Mesenchymal stem cell (in vitro differentiated cells and primary cell): ENCODE measurements at regions not wholly inside any gene's neighbourhood (a gene's known extent, or its start where the extent isn't known, plus 50 kb on each side); places are given as distances from the start of the nearest gene placed in this dataset.
A peak's percentile ranks its signal among the peaks of the same experiment; 100 is the strongest.
"Not testable (repeated sequence)": the region's sequence is repeated elsewhere in the genome, so short reads cannot be mapped to it uniquely, and the experiment has no call there.

Experiments
- DNase-seq: peaks from one replicate; pipeline ENCODE4 v3.0.0-alpha.2; 2013
- H2AFZ ChIP-seq: one replicate; pipeline ENCODE4 v1.6.1; 2013; ENCODE audit warnings: low read depth, mild to moderate bottlenecking, control low read depth, inconsistent platforms, low read length, moderate library complexity
- H2AK5ac ChIP-seq: 2 replicates; pipeline ENCODE4 v1.6.1; 2013; ENCODE audit warnings: low read length, moderate library complexity, mild to moderate bottlenecking, inconsistent platforms; ENCODE audit not compliant: severe bottlenecking
- H2BK120ac ChIP-seq: one replicate; pipeline ENCODE4 v1.6.1; 2013; ENCODE audit warnings: low read depth, mild to moderate bottlenecking, inconsistent platforms, low read length, moderate library complexity
- H2BK12ac ChIP-seq, 2 experiments: one replicate each; pipeline ENCODE4 v1.6.1; 2013; ENCODE audit warnings: inconsistent platforms in 2 of 2, low read length in 2 of 2, mild to moderate bottlenecking in 2 of 2, moderate library complexity in 2 of 2, control low read depth in 1 of 2
- H2BK15ac ChIP-seq: one replicate; pipeline ENCODE4 v1.6.1; 2013; ENCODE audit warnings: mild to moderate bottlenecking, low read depth, inconsistent platforms; ENCODE audit not compliant: poor library complexity, severe bottlenecking
- H2BK5ac ChIP-seq: 2 replicates; pipeline ENCODE4 v1.6.1; 2013; ENCODE audit warnings: low read depth, mild to moderate bottlenecking, low read length, control low read depth, inconsistent platforms; ENCODE audit not compliant: poor library complexity, severe bottlenecking
- H3K14ac ChIP-seq, 2 experiments: one replicate each; pipeline ENCODE4 v1.6.1; 2013; ENCODE audit warnings: inconsistent platforms in 2 of 2, low read length in 2 of 2, control low read depth in 1 of 2, mild to moderate bottlenecking in 1 of 2, moderate library complexity in 1 of 2
- H3K18ac ChIP-seq, 2 experiments: one replicate each; pipeline ENCODE4 v1.6.1; 2013; ENCODE audit warnings: inconsistent platforms in 2 of 2, low read length in 2 of 2, control low read depth in 1 of 2, low read depth in 1 of 2, mild to moderate bottlenecking in 1 of 2
- H3K23ac ChIP-seq, 2 experiments: one replicate each; pipeline ENCODE4 v1.6.1; 2013; ENCODE audit warnings: inconsistent platforms in 2 of 2, low read length in 2 of 2, mild to moderate bottlenecking in 2 of 2, moderate library complexity in 2 of 2, control low read depth in 1 of 2
- H3K27ac ChIP-seq: 2 replicates; pipeline ENCODE4 v1.5.1; 2013; ENCODE audit warnings: mild to moderate bottlenecking, moderate library complexity, low read length, control low read depth, inconsistent platforms; ENCODE audit not compliant: poor library complexity, severe bottlenecking
- H3K27me3 ChIP-seq, 2 experiments: 2 replicates each; pipeline versions ENCODE4 v1.6.1 to v1.7.0; 2013; ENCODE audit warnings: low read length in 2 of 2, mild to moderate bottlenecking in 2 of 2, moderate library complexity in 2 of 2, control low read depth in 1 of 2, inconsistent platforms in 1 of 2; ENCODE audit not compliant: control insufficient read depth in 1 of 2, insufficient read depth in 1 of 2
- H3K36me3 ChIP-seq, 2 experiments: 2 replicates each; pipeline versions ENCODE4 v1.6.1 to v1.7.0; 2013; ENCODE audit warnings: low read length in 2 of 2, control low read depth in 1 of 2, inconsistent platforms in 1 of 2, low read depth in 1 of 2, mild to moderate bottlenecking in 1 of 2; ENCODE audit not compliant: insufficient read depth in 2 of 2, control insufficient read depth in 1 of 2
- H3K4ac ChIP-seq, 2 experiments: one replicate each; pipeline ENCODE4 v1.6.1; 2013; ENCODE audit warnings: inconsistent platforms in 2 of 2, low read length in 2 of 2, mild to moderate bottlenecking in 2 of 2, moderate library complexity in 2 of 2, control low read depth in 1 of 2, low read depth in 1 of 2
- H3K4me1 ChIP-seq: 2 replicates; pipeline ENCODE4 v1.6.1; 2013; ENCODE audit warnings: low read depth, low read length, control low read depth; ENCODE audit not compliant: control insufficient read depth, insufficient read depth
- H3K4me2 ChIP-seq: 2 replicates; pipeline ENCODE4 v1.6.1; 2013; ENCODE audit warnings: low read length, mild to moderate bottlenecking, inconsistent platforms; ENCODE audit not compliant: poor library complexity, severe bottlenecking
- H3K4me3 ChIP-seq, 2 experiments: 2 replicates each; pipeline versions ENCODE4 v1.5.1 to v1.7.0; 2013; ENCODE audit warnings: low read length in 2 of 2, mild to moderate bottlenecking in 2 of 2, control low read depth in 1 of 2, low read depth in 1 of 2; ENCODE audit not compliant: insufficient read depth in 1 of 2
- H3K79me1 ChIP-seq: replicated peaks from 2 replicates; pipeline ENCODE4 v1.6.1; 2013; ENCODE audit warnings: mild to moderate bottlenecking, control low read depth, low read length, inconsistent platforms; ENCODE audit not compliant: poor library complexity, severe bottlenecking
- H3K9ac ChIP-seq: 2 replicates; pipeline ENCODE4 v1.7.0; 2013; ENCODE audit warnings: mild to moderate bottlenecking, low read length, moderate library complexity
- H3K9me3 ChIP-seq: 2 replicates; pipeline ENCODE4 v1.7.0; 2013; ENCODE audit warnings: mild to moderate bottlenecking, low read length; ENCODE audit not compliant: control insufficient read depth
- H4K8ac ChIP-seq: one replicate; pipeline ENCODE4 v1.6.1; 2013; ENCODE audit warnings: inconsistent platforms, mild to moderate bottlenecking, low read length, moderate library complexity
- H4K91ac ChIP-seq: one replicate; pipeline ENCODE4 v1.6.1; 2013; ENCODE audit warnings: mild to moderate bottlenecking, low read length, inconsistent platforms
- WGBS: methylation state at CpG from one replicate; pipeline ENCODE4 v1.1.7; 2013; ENCODE audit warnings: mixed read lengths; 5-methylcytosine and 5-hydroxymethylcytosine counted together

DNA sequence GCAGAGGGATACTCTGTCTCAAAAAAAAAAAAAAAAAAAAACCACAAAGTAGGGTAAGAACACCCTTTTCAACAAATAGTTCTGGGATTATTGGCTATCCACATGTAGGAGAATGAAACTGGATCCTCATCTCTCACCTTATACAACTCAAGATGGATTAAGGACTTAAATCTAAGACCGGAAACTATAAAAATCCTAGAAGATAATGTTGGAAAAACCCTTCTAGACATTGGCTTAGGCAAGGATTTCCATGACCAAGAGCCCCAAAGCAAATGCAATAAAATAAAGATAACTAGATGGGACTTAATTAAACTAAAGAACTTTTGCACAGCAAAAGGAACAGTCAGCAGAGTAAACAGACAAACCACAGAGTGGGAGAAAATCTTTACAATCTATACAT lies 119.7 kb upstream of the PAM start:
- WGBS: no CpG with 5 or more reads among the region's 1 CpG
- H3K18ac ChIP-seq, H2BK15ac ChIP-seq, H3K9ac ChIP-seq, H3K4me1 ChIP-seq, H3K4me3 ChIP-seq, H3K4me2 ChIP-seq, H3K36me3 ChIP-seq, H2AFZ ChIP-seq, H2BK120ac ChIP-seq, H4K91ac ChIP-seq, H3K27ac ChIP-seq, H3K79me1 ChIP-seq, H3K23ac ChIP-seq, H2BK5ac ChIP-seq, H3K27me3 ChIP-seq, H3K4ac ChIP-seq, H4K8ac ChIP-seq, H2AK5ac ChIP-seq, H3K14ac ChIP-seq, H2BK12ac ChIP-seq, DNase-seq: not testable (repeated sequence)
- peaks cover 11% of the 10 kb centered on the region for H3K9me3 ChIP-seq

DNA sequence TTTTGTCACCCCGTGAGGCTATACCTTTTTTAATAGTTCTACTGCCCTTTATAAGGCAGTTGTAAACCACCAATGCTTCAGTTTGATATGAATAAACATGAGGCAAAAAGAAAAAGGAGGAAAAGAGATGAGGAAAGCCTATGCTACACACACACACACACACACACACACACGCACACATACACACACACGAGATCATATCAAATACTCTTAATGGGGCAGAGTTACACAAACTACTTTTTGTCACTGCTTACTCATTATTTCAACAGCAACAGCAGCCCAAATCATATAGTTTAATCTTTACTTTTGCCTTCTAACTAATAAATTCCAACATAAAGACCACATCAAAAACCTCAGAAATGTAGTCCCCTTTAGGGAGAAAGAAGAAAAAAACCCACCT lies 116.8 kb upstream of the PAM start:
- no peak overlapping the region for H2AK5ac ChIP-seq
- H2BK5ac ChIP-seq: no peak overlapping the region
- H2BK12ac ChIP-seq: no peak overlapping the region
- no peaks in the 10 kb centered on the region for H3K79me1 ChIP-seq
- H3K9me3 ChIP-seq: peaks cover 11% of the 10 kb centered on the region
- H3K4me2 ChIP-seq: no peak overlapping the region
- no peak overlapping the region for H3K14ac ChIP-seq
- H3K9ac ChIP-seq: peak overlapping the region; percentile 58
- no peak overlapping the region for H4K91ac ChIP-seq
- WGBS: 82% methylated on average over 2 of the region's 3 CpGs
- no peak overlapping the region for H2BK15ac ChIP-seq
- no peak overlapping the region for H2AFZ ChIP-seq
- no peaks in the 10 kb centered on the region for H3K27me3 ChIP-seq
- no peak overlapping the region for H3K27ac ChIP-seq
- no peak overlapping the region for H4K8ac ChIP-seq
- H3K36me3 ChIP-seq: no peaks in the 10 kb centered on the region
- no peak overlapping the region for H3K4me3 ChIP-seq
- H3K18ac ChIP-seq: no peak overlapping the region
- no peak overlapping the region for H2BK120ac ChIP-seq
- H3K4ac ChIP-seq: no peak overlapping the region
- no peak overlapping the region for H3K23ac ChIP-seq
- DNase-seq: peak; percentile 39
- H3K4me1 ChIP-seq: no peaks in the 10 kb centered on the region

DNA sequence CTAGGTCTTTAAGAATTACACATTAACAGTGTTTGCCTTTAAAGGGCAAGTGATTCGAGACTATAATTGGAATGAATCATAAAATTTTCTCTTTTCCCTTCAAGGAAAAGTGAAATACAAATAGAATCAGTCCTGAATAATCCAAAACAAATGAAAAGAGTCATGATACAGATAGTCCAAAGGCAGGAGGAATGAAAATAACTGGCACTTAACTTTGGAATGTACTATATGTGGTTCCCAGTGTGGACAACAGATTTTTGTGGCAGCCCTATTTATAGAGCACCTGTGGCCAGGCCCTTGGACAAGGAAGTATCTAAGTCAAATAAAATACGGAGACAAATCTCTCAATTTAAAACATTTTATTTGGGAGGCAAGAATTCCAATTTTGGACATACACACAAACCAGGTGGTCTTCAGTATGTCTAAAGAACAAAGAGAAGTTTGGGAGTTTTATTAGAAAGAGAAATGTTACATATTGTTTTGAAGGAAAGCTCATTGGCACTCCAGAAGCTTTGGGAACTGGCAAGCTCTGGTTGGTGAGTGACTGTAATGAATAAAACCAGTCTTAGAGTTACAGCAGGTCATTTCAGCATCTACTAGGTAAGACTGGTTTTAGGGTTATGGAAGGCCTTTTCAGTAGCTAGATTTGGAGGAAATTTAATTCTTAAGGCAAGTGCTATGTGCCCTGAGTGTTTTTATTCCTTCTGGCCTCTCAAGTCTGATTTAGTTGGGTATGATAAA lies 116.0 kb upstream of the PAM start:
- H3K79me1 ChIP-seq: no peaks in the 10 kb centered on the region
- H3K14ac ChIP-seq: no peak overlapping the region
- no peak overlapping the region for H3K4me2 ChIP-seq
- H4K8ac ChIP-seq: no peak overlapping the region
- peak overlapping the region; percentile 58 for H3K9ac ChIP-seq
- no CpG with 5 or more reads among the region's 2 CpGs for WGBS
- H4K91ac ChIP-seq: no peak overlapping the region
- no peaks in the 10 kb centered on the region for H3K4me1 ChIP-seq
- no peaks in the 10 kb centered on the region for H3K27me3 ChIP-seq
- H3K18ac ChIP-seq: no peak overlapping the region
- no peak overlapping the region for H2AK5ac ChIP-seq
- no peak overlapping the region for H3K4me3 ChIP-seq
- no peak overlapping the region for H3K23ac ChIP-seq
- H2BK15ac ChIP-seq: no peak overlapping the region
- no peak overlapping the region for H2AFZ ChIP-seq
- no peak overlapping the region for H3K27ac ChIP-seq
- DNase-seq: no peak
- H2BK12ac ChIP-seq: no peak overlapping the region
- no peak overlapping the region for H2BK5ac ChIP-seq
- H2BK120ac ChIP-seq: no peak overlapping the region
- no peak overlapping the region for H3K4ac ChIP-seq
- peaks cover 5% of the 10 kb centered on the region for H3K9me3 ChIP-seq
- H3K36me3 ChIP-seq: no peaks in the 10 kb centered on the region

DNA sequence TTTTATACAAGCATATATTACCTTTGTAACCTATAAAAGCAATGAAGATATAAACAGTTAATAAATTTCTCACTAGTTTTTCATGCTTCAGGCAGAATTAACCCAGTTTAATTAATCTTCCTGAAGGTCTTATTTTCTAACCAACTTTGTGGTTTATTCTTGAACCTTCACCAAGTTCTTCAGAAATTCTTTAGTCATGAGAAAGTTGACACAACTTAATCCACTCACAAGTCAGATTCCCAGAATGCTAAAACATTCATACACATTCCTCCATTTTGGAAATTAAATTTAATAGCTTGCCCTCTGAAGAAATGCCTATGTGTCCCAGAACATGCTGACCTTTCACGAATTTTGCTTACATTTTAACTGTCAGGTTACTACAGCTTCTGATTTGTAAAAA lies 105.4 kb upstream of the PAM start:
- no peak overlapping the region for H2AK5ac ChIP-seq
- no peak overlapping the region for H3K4me2 ChIP-seq
- no peak overlapping the region for H2AFZ ChIP-seq
- no peak overlapping the region for H3K18ac ChIP-seq
- H3K36me3 ChIP-seq: no peaks in the 10 kb centered on the region
- no peak overlapping the region for H3K9ac ChIP-seq
- H3K23ac ChIP-seq: no peak overlapping the region
- no peak overlapping the region for H2BK12ac ChIP-seq
- H3K4ac ChIP-seq: no peak overlapping the region
- no peak overlapping the region for H2BK15ac ChIP-seq
- H3K4me1 ChIP-seq: no peaks in the 10 kb centered on the region
- no peak for DNase-seq
- no peak overlapping the region for H3K4me3 ChIP-seq
- no peaks in the 10 kb centered on the region for H3K79me1 ChIP-seq
- peaks cover 4% of the 10 kb centered on the region for H3K9me3 ChIP-seq
- H4K8ac ChIP-seq: no peak overlapping the region
- H3K14ac ChIP-seq: no peak overlapping the region
- no peaks in the 10 kb centered on the region for H3K27me3 ChIP-seq
- WGBS: 100% methylated on average over 1 of the region's 1 CpG
- H2BK120ac ChIP-seq: no peak overlapping the region
- H2BK5ac ChIP-seq: no peak overlapping the region
- H4K91ac ChIP-seq: no peak overlapping the region
- no peak overlapping the region for H3K27ac ChIP-seq
